ENCODE measurements at regions not wholly inside any gene's neighbourhood (a gene's known extent, or its start where the extent isn't known, plus 50 kb on each side); places are given as distances from the start of the nearest gene placed in this dataset.
"Not testable (repeated sequence)": the region's sequence is repeated elsewhere in the genome, so short reads cannot be mapped to it uniquely, and the experiment has no call there.

DNA sequence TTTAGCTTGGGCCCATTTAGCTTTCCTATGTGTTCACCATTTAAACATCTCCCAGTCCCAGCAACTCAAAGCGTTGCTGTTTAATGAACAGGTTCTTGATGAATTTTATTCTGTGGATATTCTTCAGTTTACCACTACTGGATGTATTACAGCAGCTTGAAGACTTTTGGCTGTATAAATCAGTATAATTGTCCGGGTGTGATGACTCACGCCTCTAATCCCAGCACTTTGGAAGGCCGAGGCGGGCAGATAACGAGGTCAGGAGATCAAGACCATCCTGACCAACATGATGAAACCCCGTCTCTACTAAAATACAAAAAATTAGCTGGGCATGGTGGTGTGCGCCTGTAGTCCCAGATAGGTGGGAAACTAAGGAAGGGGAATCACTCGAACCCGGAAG is 1286.7 kb upstream of the EYS start:
- TF ChIP-seq, protein P1, sequence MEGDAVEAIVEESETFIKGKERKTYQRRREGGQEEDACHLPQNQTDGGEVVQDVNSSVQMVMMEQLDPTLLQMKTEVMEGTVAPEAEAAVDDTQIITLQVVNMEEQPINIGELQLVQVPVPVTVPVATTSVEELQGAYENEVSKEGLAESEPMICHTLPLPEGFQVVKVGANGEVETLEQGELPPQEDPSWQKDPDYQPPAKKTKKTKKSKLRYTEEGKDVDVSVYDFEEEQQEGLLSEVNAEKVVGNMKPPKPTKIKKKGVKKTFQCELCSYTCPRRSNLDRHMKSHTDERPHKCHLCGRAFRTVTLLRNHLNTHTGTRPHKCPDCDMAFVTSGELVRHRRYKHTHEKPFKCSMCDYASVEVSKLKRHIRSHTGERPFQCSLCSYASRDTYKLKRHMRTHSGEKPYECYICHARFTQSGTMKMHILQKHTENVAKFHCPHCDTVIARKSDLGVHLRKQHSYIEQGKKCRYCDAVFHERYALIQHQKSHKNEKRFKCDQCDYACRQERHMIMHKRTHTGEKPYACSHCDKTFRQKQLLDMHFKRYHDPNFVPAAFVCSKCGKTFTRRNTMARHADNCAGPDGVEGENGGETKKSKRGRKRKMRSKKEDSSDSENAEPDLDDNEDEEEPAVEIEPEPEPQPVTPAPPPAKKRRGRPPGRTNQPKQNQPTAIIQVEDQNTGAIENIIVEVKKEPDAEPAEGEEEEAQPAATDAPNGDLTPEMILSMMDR (IDR thresholded peaks at IDR 0.05), result not testable (repeated sequence)
- not testable (repeated sequence) for TF ChIP-seq ZFX (IDR thresholded peaks at IDR 0.05; ENCODE audit: borderline replicate concordance)
